ENCODE measurements at regions not wholly inside any gene's neighbourhood (a gene's known extent, or its start where the extent isn't known, plus 50 kb on each side); places are given as distances from the start of the nearest gene placed in this dataset.

- no peak overlapping the region for H3K27ac ChIP-seq
- H3K4me3 ChIP-seq (ENCODE audit: low read depth, low read length): no peak overlapping the region
- in situ Hi-C loops (cut with HindIII; ENCODE audit: low pct_ligation_motif_present, low sequenced_read_pairs): no loop called here
- TF ChIP-seq, protein P1, sequence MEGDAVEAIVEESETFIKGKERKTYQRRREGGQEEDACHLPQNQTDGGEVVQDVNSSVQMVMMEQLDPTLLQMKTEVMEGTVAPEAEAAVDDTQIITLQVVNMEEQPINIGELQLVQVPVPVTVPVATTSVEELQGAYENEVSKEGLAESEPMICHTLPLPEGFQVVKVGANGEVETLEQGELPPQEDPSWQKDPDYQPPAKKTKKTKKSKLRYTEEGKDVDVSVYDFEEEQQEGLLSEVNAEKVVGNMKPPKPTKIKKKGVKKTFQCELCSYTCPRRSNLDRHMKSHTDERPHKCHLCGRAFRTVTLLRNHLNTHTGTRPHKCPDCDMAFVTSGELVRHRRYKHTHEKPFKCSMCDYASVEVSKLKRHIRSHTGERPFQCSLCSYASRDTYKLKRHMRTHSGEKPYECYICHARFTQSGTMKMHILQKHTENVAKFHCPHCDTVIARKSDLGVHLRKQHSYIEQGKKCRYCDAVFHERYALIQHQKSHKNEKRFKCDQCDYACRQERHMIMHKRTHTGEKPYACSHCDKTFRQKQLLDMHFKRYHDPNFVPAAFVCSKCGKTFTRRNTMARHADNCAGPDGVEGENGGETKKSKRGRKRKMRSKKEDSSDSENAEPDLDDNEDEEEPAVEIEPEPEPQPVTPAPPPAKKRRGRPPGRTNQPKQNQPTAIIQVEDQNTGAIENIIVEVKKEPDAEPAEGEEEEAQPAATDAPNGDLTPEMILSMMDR (IDR thresholded peaks at IDR 0.05; ENCODE audit: low read depth, low read length, missing control alignments): no peak
- no peaks in the 10 kb centered on the region for H3K36me3 ChIP-seq (replicated peaks)
- no peaks in the 10 kb centered on the region for H3K27me3 ChIP-seq (replicated peaks)
- no peak for DNase-seq
These were observed 160.5 kb downstream of the TBX22 start for GRCh38 chrX:80174925-80175574.

DNA sequence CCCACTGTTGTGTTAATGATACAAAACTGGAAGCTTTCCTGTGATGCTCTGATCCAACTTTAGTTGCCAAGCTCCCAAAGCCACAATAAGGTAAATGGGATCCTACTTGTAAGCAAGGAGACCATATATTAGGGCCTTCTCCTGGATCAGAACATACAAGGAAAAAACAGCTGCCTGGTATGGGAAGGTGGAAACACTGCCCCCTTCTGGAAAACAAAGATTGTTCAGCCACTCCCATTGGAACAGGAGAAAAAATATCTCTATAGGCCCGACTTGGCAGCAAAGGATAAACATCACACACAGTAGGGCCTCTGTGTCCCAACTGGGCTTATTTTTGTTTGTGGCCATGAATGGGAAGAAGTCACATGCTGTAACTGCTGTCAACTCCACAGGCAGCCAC is 166.5 kb downstream of the TBX22 start:
- TF ChIP-seq, protein P1 (IDR thresholded peaks at IDR 0.05; ENCODE audit: low read depth, low read length, missing control alignments): no peak
- Histone ChIP-seq H3K27ac (no peak overlapping the region), H3K4me3 (ENCODE audit: low read depth, low read length) (no peak overlapping the region), H3K27me3 (replicated peaks) (no peaks in the 10 kb centered on the region), H3K36me3 (replicated peaks) (no peaks in the 10 kb centered on the region)
- no peak for DNase-seq
- in situ Hi-C loops (cut with HindIII; ENCODE audit: low pct_ligation_motif_present, low sequenced_read_pairs): no loop called here

GRCh38 chrX:80184854-80185253 is 170.3 kb downstream of the TBX22 start:
- TF ChIP-seq, protein P1 (IDR thresholded peaks at IDR 0.05; ENCODE audit: low read depth, low read length, missing control alignments): no peak
- H3K4me3 ChIP-seq (ENCODE audit: low read depth, low read length): no peak overlapping the region
- H3K27me3 ChIP-seq (replicated peaks): no peaks in the 10 kb centered on the region
- in situ Hi-C loops (cut with HindIII; ENCODE audit: low pct_ligation_motif_present, low sequenced_read_pairs): no loop called here
- no peaks in the 10 kb centered on the region for H3K36me3 ChIP-seq (replicated peaks)
- no peak overlapping the region for H3K27ac ChIP-seq
- no peak for DNase-seq

- TF ChIP-seq, protein P1 (IDR thresholded peaks at IDR 0.05; ENCODE audit: low read depth, low read length, missing control alignments): no peak
- Histone ChIP-seq H3K4me3 (ENCODE audit: low read depth, low read length) (no peak overlapping the region), H3K27me3 (replicated peaks) (no peaks in the 10 kb centered on the region), H3K36me3 (replicated peaks) (no peaks in the 10 kb centered on the region), H3K27ac (no peak overlapping the region)
- in situ Hi-C loops (cut with HindIII; ENCODE audit: low pct_ligation_motif_present, low sequenced_read_pairs): no loop called here
- no peak for DNase-seq
These were observed 192.1 kb downstream of the TBX22 start for GRCh38 chrX:80206647-80207046.

- in situ Hi-C loops (cut with HindIII; ENCODE audit: low pct_ligation_motif_present, low sequenced_read_pairs): no loop called here
- H3K27ac ChIP-seq: no peak overlapping the region
- DNase-seq: no peak
- no peaks in the 10 kb centered on the region for H3K27me3 ChIP-seq (replicated peaks)
- H3K4me3 ChIP-seq (ENCODE audit: low read depth, low read length): no peak overlapping the region
- TF ChIP-seq, protein P1 (IDR thresholded peaks at IDR 0.05; ENCODE audit: low read depth, low read length, missing control alignments): no peak
- H3K36me3 ChIP-seq (replicated peaks): no peaks in the 10 kb centered on the region
These were observed 192.8 kb downstream of the TBX22 start for GRCh38 chrX:80207327-80207726.

- in situ Hi-C loops (cut with HindIII; ENCODE audit: low pct_ligation_motif_present, low sequenced_read_pairs): no loop called here
- Histone ChIP-seq H3K27ac (no peak overlapping the region), H3K27me3 (replicated peaks) (no peaks in the 10 kb centered on the region), H3K36me3 (replicated peaks) (no peaks in the 10 kb centered on the region), H3K4me3 (ENCODE audit: low read depth, low read length) (no peak overlapping the region)
- DNase-seq: peak; percentile 0
- TF ChIP-seq, protein P1 (IDR thresholded peaks at IDR 0.05; ENCODE audit: low read depth, low read length, missing control alignments): no peak
These were observed 201.5 kb downstream of the TBX22 start for GRCh38 chrX:80216086-80216485.

Measured in brain microvascular endothelial cell (primary cell).